HG02759 (cell line): ENCODE measurements at regions not wholly inside any gene's neighbourhood (a gene's known extent, or its start where the extent isn't known, plus 50 kb on each side); places are given as distances from the start of the nearest gene placed in this dataset.
"Not testable (repeated sequence)": the region's sequence is repeated elsewhere in the genome, so short reads cannot be mapped to it uniquely, and the experiment has no call there.

ENCODE experiments used
- ATAC-seq: cut with Tn5 transposase; IDR thresholded peaks from one replicate; pipeline ENCODE4 v1.9.1; 2021; ENCODE audit warnings: mild to moderate bottlenecking, moderate library complexity; ENCODE audit not compliant: unreplicated experiment

DNA sequence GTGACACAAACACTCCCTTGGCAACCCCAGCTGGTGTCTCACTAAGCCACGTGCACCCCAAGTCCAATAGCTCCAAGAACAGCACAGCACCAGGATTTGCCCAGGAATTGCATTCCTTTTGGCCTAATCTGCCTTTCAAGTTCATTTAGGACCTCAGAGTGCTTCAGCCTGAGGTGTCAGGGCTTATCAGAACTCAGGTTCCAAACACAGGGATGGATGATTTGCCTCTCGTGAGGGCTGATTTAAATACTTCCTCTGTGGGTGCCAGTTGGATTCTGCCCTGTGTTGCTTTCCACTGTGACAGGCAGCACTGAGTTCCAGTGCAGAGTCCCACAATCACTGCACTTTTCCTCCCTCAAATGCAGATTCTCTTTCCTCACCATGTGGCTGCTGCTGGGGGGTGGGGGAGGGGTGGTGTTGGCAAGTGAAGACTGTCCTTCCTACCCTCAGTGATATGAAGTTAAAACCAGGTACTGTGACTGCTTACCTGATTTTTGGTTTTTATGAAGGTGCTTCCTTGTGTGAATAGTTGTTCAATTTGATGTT lies 204.3 kb upstream of the STAC start:
- ATAC-seq: no peak

DNA sequence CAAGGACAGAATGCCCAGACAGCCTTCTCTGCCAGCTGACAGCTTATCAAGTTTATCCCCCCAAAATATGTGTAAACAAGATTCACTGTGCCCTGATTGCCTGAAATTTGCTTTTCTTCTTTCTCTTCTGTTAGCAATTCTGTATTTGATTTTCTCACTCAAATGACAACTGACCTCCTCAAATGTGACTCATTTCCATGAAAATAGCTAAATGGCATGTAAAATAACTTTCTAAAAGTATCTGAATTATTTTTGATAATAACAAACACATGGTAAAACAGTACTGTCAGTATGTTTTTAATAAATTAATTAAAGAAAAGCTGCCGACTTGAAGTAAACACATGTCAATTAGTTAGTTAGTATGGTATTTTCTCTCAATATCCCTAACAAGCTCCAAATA lies 202.3 kb upstream of the STAC start:
- ATAC-seq: no peak

DNA sequence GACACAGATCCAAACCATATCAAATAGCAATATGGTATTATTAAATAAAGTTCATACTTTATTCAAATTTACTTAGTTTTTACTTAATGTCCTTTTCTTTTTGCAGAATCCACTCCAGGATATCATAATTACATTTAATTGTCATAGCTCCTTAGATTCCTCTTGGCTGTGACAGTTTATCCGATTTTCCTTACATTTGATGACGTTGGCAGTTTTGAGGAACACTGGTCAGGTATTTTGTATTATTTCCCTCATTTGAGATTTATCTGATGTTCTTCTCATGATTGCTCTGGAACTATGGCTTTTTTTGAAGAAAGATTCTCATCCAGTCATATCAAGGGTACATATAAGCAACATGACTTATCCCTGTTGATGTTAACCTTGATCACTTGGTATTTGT lies 198.3 kb upstream of the STAC start:
- no peak for ATAC-seq

DNA sequence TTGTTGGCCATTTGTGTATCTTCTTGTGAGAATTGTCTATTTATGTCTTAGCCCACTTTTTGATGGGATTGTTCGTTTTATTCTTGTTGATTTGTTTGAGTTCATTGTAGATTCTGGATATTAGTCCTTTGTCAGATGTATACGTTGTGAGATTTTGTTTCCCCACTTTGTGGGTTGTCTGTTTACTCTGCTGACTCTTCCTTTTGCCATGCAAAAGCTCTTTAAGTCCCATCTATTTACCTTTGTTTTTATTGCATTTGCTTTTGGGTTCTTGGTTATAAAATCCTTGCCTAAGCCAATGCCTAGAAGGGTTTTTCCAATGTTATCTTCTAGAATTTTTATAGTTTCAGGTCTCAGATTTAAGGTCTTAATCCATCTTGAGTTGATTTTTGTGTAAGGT lies 193.1 kb upstream of the STAC start:
- not testable (repeated sequence) for ATAC-seq

DNA sequence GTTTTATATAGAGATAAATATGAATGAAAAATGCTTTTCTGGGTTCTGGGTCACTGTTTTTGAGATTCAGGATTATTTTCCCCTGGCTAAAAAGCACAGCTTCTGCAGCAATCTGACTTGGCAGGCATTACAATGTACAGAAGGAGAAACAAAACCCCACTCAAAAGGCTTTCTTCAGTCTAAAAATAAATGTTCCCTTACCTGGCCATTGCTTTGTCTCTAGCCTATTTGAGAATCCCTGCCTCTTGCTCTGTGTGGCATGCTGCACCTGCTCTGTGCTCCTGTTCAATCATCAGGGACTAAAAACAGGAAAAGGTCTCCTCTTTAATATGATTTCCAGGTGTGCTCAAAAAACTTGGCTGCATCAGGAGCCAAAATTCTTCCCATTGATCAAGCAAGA lies 187.4 kb upstream of the STAC start:
- no peak for ATAC-seq

DNA sequence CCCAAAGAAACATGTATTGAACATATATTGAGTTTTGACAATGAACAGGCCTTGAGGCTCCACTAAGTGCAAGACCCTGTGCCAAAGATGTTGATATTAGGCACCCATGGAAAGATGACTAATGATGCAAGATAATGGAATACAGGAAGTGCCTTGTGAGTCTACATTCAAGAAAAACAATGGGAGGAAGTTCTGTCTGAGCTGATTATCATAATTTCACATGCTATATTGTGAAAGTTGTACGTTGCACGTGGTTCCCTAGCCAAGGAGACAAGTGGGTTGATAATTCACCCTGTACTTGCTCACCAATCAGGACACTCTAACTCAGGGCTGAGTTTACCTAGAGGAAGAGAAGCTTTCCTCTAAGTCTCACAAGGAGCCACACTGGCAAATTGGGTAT lies 186.9 kb upstream of the STAC start:
- no peak for ATAC-seq

DNA sequence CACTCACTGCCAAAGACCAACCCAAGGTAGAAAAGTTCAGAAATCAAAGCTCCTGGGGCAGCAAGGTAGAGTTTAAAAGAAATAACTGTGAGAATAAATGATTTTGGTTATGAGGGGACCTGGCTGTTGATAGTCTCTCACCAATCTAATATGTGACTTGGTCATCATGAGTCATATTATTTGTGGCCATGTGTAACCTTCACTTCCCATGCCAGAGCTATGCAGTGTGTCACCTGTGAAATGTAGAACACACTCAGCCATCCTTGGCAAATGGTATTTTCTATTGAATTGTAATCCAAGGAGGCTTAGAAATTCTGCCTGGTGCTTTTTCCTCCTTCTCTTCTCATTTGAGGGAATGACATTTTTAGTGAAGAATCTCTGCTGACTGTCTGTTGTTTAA lies 184.2 kb upstream of the STAC start:
- no peak for ATAC-seq

DNA sequence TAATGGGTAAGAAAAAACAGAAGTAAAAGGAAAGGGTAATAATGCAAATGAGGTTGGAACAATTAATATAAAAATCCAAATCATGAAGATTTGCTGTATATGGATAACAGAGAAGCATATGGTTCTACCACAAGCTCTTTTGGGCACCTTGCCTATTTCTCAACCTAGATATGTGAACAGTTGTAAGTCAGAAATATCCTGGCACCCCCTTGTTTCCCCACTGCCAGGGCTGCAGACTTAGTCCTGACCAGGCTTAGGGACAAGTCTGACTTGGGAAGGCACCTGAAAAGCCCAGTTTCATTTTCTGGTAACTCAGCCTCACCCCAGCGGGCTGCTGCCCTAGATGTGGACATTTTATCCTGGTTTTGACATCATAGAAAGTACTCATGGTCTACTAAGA lies 183.2 kb upstream of the STAC start:
- no peak for ATAC-seq

DNA sequence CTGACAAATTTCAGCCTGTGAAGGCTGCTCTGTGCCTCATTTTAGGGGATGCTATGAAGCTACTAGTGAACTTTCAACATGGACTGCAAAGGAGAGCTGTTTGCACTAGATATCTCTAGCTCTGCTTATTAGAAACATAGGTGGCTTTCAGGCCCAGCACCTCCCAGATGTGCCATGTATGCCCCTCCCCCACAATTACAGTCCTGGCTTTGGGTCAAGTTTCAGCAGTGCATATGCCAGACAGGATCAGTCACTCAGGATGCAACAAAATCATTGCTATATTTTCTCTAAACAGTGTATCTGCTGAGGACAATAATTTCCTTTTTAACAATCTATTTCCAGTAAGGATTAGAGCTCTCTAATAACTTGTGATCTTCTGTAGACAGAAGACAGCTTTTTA lies 178.8 kb upstream of the STAC start:
- ATAC-seq: no peak

DNA sequence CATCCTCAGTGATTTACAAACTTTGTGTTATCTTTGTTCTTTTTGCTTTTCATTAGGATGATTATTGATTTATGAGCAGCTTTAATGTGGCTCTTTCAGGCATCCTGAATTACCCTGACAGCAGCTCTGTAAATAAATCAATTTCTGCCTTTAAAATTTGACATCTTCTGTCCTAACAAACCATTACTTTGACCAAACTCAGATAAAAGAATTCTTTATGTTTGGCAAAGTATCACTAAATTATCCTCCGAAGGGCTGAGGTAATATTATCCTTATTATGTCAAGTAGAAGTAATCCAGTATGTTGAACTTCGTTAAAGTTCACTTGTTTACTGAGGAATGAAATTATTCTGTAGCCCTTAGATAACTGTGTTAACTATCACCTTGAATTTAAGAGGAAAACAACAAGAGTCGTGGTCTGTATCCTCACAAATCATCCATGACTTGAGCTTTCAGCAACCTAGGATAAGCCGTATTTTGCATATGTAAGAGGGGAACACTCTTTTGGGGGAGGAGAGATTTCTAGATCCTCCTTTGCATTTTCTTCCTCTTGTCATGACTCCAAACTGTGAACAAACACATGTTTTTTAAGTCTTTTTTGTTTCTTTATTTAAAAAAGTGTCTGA lies 173.2 kb upstream of the STAC start:
- ATAC-seq: no peak

DNA sequence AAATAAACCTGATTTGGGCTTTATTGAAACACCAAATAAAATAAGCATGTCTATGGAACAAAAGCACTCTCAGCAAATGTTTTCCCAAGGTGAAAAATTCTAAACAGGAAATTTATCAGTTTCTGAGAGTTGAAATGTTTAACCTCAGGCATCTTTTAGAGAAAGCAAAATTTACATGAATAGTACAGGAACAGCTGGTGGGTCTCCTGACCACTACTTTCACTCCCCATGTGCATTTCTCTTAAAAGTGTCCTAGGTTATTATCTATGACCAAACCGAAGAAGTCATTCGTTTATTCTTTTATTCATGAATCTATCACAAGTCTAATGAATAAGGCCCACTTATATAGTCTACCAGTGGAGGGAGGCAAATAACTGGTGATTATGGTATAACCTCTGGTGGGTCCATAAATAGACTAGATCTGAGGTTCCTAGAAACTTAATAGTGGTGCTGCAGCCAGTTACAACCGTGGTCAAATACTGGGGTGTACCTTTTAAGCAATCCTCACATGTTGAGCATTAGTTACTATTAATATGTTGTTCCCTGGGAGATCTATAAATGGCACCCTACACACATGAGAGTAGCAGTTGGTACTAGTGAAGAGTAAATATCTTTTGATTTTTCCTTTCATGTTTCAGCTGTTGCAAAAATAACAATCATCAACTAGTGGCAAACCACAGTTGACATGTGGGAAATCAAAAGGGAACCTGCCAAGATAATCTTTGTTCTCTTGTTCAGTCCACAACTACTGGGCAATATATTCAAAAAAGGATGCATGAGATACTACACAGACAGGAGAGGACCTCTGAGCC lies 169.3 kb upstream of the STAC start:
- ATAC-seq: peak; percentile 46

DNA sequence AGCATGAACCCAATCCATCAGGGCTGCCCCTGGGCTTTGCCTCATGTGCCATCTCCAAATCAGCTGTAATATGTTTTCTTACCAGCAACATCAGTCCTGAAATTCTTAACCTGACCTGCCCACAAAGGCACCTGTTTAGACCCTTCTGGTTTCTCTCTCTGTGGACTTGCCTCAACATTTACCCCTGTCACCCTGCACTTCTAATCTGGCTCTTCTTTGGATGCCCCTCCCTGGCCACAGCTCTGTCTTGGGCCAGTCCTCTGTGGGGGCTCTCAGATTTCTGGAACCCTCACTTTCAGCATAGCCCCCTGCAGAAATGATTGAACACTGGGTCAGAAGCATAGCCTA lies 168.7 kb upstream of the STAC start:
- no peak for ATAC-seq

DNA sequence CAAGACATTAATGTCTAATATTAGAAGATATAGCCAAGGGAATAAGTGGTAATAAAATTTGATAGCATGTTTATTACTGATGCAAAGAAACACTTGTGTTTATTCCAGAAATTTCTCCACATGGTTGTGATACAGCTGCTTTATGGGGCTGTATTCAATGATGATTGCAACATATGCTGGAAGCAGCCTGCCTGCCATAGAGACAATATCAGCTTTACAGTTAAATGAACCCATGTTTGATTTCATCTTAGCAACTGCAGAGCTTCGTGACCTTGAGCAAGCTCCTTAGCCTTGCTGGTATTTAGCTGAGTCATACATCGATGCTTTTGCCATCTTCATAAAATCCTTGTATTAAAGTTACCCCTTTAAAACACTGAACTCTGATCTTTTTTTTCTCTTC lies 168.1 kb upstream of the STAC start:
- no peak for ATAC-seq

DNA sequence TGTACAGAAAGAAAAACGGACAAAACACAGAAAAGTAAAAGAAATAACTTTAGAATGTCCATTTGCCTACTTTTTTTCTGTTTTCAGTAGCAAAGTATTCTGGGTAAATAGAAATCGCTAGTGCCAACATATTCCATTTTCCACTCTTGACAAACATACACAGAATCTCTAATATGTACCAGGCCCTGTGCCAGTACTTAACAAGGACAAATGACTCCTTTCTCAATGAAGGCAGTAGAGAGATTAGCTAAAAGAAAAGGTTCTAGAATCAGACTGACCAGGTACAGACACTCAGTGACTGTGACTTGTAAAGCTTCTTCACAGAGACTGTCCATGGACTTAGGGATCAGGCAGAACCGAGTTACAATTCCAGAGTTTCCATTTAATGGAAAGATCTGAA lies 165.8 kb upstream of the STAC start:
- ATAC-seq: no peak

DNA sequence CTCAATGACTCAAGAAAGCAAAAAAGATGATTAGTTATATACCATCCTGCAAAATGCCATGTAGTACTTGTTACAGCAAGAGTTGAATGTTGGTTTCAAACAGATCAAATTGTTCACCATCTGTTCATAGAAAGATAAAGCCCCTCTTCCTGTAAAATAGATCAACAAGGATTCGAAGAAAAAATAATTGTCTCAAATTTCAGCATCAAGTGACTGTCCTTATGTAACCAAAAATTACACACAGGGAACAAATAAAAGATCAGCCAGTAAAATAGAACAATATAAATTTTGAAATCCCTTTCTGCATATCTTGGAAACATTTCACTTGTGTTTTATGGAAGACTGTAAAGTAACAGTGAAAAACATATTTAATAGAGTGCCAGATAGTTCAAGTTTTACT lies 165.1 kb upstream of the STAC start:
- ATAC-seq: no peak

DNA sequence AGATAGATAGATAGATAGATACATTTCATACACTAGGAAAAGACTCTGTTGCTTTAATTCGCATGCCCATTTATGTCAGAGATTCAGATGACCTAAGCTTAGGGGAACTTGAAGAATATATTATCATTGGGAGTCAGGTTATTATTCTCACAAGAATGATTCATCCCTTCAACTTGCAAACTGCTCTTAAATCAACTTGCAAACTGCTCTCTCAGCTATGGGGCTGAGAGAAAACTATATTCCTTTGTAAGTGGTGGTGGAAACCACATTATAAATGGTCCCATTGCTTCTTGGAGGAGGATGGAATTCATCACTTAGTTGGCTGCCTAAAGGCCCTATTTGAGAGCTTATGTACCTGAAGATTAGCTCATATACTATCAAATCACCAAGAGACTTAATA lies 160.9 kb upstream of the STAC start:
- ATAC-seq: no peak

DNA sequence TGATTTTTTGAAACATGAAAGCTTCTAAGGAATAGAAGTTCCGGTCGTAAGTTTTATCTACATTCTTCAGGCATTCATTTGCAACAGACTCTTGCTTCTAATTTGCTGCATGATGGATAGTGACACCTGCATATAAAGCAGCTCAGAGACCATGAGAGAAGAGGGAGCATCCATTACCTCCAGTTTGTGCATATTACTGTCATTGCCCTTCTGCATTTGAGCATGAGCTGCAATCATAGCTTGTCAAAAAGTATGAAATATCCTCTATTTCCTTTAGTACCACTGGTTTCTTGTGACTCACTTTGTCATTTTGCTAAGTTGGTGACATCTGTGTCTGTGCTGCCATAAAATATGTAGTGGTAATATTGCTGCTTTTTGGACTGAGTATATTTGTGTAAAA lies 160.1 kb upstream of the STAC start:
- ATAC-seq: no peak

DNA sequence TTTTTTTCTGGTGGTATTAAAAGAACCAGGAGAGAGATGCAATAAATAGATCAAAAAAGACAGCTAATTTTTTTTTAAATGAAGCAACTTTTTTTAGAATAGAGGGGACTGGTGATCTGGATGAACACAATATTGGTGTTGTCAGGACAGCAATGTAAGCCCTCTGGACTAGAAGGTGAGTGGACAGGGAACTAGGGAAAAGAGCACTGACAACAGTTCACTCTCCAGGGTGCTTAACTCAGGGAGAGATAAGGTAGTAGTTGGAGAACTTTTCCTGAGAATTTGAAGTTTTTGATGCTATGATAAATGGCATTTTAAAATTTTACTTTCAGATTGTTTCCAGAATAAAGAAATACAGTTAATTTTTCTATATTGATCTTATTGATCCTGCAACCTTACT lies 158.3 kb upstream of the STAC start:
- ATAC-seq: no peak

DNA sequence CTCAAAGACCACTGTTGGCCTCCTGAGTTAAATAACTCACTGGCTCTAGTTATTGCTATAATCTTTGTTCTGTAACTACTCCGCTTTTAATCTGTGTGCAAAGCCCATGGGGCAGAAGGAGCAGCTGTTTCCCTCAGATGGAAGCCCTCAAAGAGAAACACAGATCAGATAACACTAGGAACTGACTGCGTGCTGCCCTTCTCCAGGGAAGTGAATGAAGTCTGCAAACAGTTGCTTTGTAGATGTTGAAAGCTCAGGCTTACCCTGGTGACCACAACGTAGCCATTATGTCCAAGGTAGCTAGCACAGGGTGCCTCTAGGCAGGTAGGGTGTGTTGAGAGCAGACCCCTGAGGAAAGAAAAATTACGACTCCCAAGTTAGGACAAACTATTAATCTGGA lies 152.3 kb upstream of the STAC start:
- ATAC-seq: no peak

DNA sequence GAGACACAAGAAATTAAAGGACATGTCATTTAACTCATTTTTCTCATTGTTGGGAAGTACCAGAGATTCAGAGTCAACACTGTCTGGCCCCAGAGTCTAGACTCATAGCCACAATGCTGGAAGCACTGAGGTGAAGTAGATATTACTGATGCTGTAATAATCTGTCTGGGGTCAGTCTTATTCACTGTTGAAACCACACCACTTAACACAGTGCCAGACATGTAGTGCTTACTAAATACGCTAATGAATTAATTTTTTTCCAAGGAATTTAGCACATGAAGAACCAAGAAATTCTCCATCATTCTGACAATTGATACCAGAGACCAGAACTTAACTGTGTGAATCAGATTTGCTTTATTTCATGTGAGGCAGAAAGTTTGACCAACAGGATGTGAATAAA lies 150.8 kb upstream of the STAC start:
- no peak for ATAC-seq

DNA sequence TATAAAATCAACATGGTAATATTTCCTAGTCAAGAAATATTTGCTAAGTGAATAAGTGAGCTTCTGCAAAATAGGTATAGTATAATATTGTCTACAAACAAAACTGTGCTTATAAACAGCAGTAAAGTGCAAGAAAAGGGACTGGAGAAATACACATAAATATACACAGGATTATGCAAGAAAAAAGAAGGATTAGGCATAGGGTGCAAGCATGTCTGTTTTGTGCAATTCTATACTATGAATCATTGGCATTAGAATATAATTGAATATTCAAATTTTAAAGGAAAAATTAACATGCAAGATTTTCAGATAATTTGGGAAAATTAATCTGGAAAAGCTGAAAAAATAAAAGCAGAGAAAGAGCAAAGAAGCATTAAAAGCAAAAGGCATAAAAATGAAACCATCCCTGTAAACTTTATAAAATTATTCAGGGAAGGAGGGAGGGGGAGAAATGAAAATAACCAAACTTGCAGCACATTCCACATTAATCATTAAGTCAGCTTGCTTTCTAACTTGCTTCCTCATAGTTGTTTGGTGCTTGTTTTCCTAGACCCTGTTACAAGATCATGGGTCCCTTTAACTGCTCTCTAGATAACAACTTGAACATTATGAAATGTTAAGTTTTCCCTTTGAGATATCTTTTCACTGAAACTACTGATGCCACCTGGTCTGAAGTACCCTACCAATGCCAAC lies 147.4 kb upstream of the STAC start:
- no peak for ATAC-seq

DNA sequence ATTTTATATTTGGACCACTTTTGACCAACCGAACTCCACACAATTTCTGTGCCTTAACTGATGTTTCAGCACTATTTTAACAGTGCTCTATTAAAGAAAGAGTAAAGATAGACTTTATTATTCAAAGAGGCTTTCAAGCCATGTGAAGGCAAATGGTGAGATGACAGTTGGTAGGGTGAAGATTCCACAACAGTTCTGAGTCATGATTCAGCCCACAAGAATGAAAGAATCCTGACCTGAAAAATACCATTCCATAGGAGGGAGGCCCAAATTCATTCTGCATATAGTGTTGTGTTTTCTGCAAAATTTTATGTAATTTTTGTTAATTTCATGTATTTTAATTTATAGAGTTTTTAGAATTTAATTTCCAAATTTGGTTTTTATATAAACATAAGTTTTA lies 135.6 kb upstream of the STAC start:
- ATAC-seq: no peak
